ENCODE measurements at regions not wholly inside any gene's neighbourhood (a gene's known extent, or its start where the extent isn't known, plus 50 kb on each side); places are given as distances from the start of the nearest gene placed in this dataset.
"Not testable (repeated sequence)": the region's sequence is repeated elsewhere in the genome, so short reads cannot be mapped to it uniquely, and the experiment has no call there.

DNA sequence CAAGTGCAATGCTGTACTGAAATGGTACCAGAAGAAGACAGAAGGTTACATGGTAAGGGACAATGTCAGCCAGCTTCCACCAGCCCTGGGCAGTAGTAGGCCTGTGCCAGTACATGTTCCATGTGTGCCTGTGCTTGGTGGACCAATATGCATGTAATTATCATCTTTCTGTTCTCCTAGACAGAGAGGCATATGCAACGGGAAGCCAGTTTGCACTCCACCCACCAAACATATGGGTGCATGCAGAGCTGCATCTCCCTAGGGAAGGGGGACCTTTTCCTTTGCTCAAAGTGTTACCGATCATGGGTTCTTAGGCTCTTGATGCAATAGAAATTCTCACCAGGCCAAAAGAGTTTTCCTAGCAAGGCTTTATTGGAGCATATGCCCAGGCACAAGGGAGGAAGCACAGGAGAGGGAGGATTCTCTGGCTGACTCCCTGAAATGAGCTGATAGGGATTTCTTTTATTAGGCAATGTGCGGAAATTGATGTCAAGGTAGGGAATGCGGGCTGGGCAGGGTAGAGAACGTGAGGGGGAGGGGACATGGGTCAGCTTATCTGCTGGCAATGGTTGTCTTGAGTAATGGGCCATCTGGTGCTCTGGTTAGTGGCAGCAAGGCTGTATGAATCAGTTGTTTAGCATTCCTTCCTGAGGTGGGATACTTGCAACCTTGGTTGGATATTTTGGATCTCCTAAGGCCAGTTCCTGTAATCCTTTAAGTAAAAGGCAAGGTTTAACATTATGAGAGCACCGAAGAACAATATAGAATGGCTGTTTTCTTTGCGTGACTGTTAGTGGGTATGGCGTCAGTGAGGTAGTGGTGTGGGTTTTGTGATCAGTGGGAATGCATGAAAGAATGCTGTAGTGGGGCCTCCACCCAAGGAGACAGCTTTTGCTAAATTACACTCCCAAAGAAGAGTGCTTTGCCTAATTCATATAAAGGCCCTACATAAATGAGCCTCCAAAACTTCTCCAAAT lies 102.5 kb downstream of the CDRT15L2 start:
- POLR2A ChIA-PET (ENCODE audit: unreplicated experiment); H3F3A ChIP-seq (ENCODE audit: low read length, unreplicated experiment); CTCF ChIA-PET; H3K27ac ChIP-seq (ENCODE audit: low read length); H3K79me2 ChIP-seq (ENCODE audit: low read length); H3K9me2 ChIP-seq (replicated peaks; ENCODE audit: low read length); H3K4me1 ChIP-seq (ENCODE audit: insufficient read depth, low read length); H3K4me2 ChIP-seq (ENCODE audit: low read length); H2AFZ ChIP-seq (ENCODE audit: low read length); ATAC-seq; H4K20me1 ChIP-seq (ENCODE audit: low read length); H3K27me3 ChIP-seq (ENCODE audit: low read length); H3K9me3 ChIP-seq (ENCODE audit: low read length); DNase-seq; H3K4me3 ChIP-seq (ENCODE audit: low read length); intact Hi-C loops (cut with micrococcal nuclease); H3K9ac ChIP-seq (ENCODE audit: low read length); H3K36me3 ChIP-seq (ENCODE audit: low read depth, low read length); BruUV-seq (replicated peaks): not testable (repeated sequence)

DNA sequence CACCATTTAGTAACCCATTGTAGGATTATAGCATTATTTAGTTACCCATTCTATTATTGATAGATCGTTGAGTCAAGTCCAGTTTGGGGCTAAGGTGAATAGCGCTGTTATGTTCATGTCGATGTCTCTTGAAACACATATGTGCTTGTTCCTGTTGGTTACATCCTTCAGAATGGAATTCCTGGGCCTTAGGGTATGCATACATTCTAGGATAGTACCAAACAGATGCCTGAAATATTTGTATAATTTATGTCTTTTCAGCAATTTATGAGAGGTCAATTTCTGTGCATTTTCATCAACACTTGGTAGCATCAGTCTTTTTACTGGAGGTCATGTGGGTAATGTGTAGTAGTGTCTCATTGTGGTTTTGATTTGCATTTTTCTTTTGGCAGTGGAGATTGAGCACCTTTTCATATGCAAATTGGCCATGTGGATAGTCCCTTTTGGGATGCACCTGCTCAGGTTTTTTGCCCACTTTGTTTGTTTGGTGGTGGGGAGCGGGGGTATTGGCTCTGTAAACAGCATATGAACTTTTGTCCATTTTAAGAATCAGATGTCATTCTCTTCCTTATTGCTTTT lies 104.2 kb downstream of the CDRT15L2 start:
- H3K36me3 ChIP-seq (ENCODE audit: low read depth, low read length); intact Hi-C loops (cut with micrococcal nuclease); H3F3A ChIP-seq (ENCODE audit: low read length, unreplicated experiment); H3K4me2 ChIP-seq (ENCODE audit: low read length); H3K27me3 ChIP-seq (ENCODE audit: low read length); H2AFZ ChIP-seq (ENCODE audit: low read length); H3K27ac ChIP-seq (ENCODE audit: low read length); H3K9me3 ChIP-seq (ENCODE audit: low read length); POLR2A ChIA-PET (ENCODE audit: unreplicated experiment); H3K4me1 ChIP-seq (ENCODE audit: insufficient read depth, low read length); DNase-seq; CTCF ChIA-PET; H3K4me3 ChIP-seq (ENCODE audit: low read length); H3K9me2 ChIP-seq (replicated peaks; ENCODE audit: low read length); H4K20me1 ChIP-seq (ENCODE audit: low read length); H3K79me2 ChIP-seq (ENCODE audit: low read length); BruUV-seq (replicated peaks); H3K9ac ChIP-seq (ENCODE audit: low read length); ATAC-seq: not testable (repeated sequence)

DNA sequence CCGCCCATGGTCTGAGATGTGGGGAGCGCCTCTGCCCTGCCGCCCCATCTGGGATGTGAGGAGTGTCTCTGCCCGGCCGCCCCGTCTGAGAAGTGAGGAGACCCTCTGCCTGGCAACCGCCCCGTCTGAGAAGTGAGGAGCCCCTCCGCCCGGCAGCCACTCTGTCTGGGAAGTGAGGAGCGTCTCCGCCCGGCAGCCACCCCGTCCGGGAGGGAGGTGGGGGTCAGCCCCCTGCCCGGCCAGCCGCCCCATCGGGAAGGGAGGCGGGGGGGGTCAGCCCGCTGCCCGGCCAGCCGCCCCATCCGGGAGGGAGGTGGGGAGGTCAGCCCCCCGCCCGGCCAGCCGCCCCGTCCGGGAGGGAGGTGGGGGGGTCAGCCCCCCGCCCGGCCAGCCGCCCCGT lies 105.5 kb downstream of the CDRT15L2 start:
- H3K4me3 ChIP-seq (ENCODE audit: low read length); CTCF ChIA-PET; H3K27ac ChIP-seq (ENCODE audit: low read length); H3K4me1 ChIP-seq (ENCODE audit: insufficient read depth, low read length); H3K9me3 ChIP-seq (ENCODE audit: low read length); POLR2A ChIA-PET (ENCODE audit: unreplicated experiment); H3K27me3 ChIP-seq (ENCODE audit: low read length); H3K9me2 ChIP-seq (replicated peaks; ENCODE audit: low read length); H2AFZ ChIP-seq (ENCODE audit: low read length); BruUV-seq (replicated peaks); H3K36me3 ChIP-seq (ENCODE audit: low read depth, low read length); ATAC-seq; DNase-seq; H3K79me2 ChIP-seq (ENCODE audit: low read length); H3K4me2 ChIP-seq (ENCODE audit: low read length); intact Hi-C loops (cut with micrococcal nuclease); H3K9ac ChIP-seq (ENCODE audit: low read length); H3F3A ChIP-seq (ENCODE audit: low read length, unreplicated experiment); H4K20me1 ChIP-seq (ENCODE audit: low read length): not testable (repeated sequence)

DNA sequence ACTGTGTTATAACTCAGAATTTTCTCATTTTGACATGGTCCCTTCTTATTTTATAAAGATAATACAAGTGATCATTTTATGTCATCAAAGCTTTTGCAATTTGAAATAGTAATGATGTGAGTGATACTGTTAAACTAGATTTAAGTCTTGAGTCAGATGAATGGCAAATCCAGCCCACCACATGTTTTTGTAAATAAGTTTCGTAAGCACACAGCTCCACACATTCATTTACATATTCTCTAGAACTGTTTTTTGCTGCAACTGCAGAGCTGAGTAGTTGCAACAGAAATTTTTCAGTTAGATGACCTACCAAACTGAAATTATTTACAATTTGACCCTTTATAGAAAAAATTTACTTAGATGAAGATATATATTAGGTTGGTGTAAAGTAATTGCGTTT lies 108.1 kb downstream of the CDRT15L2 start:
- H3F3A ChIP-seq (ENCODE audit: low read length, unreplicated experiment); H4K20me1 ChIP-seq (ENCODE audit: low read length); H3K9me3 ChIP-seq (ENCODE audit: low read length); H3K4me2 ChIP-seq (ENCODE audit: low read length); H3K27me3 ChIP-seq (ENCODE audit: low read length); POLR2A ChIA-PET (ENCODE audit: unreplicated experiment); BruUV-seq (replicated peaks); H3K9me2 ChIP-seq (replicated peaks; ENCODE audit: low read length); H3K9ac ChIP-seq (ENCODE audit: low read length); H3K4me1 ChIP-seq (ENCODE audit: insufficient read depth, low read length); ATAC-seq; H2AFZ ChIP-seq (ENCODE audit: low read length); H3K27ac ChIP-seq (ENCODE audit: low read length); H3K79me2 ChIP-seq (ENCODE audit: low read length); H3K36me3 ChIP-seq (ENCODE audit: low read depth, low read length); H3K4me3 ChIP-seq (ENCODE audit: low read length); DNase-seq; CTCF ChIA-PET; intact Hi-C loops (cut with micrococcal nuclease): not testable (repeated sequence)

DNA sequence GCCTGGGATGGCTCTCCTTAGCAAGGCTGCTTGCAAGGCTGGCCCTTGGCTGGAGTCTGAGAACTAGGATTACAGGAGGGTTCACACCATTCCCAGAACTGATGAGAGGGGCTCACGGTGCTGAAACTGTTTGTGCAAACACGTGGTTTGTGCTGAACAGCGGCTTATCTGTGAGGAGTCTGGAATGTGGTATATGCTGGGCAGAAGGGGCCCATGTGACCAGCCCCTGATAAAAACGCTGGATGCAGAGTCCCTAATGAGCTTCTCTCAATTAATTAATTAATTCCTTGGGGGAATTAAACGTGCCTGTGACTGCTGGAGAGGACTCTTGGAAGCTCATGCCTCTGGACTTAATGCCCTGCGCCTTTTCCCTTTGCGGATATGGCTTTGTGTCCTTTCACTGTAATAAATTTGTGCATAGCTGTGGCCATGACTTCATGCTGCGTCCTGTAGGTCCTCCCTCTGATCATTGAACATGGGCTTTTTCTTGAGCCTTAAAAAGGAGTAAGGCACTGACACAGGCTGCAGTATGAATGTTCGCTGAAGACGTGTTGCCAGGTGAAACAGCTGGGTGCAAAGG lies 109.7 kb downstream of the CDRT15L2 start:
- H3K36me3 ChIP-seq (ENCODE audit: low read depth, low read length); H3K79me2 ChIP-seq (ENCODE audit: low read length); H3K27ac ChIP-seq (ENCODE audit: low read length); H3K4me2 ChIP-seq (ENCODE audit: low read length); H3K4me3 ChIP-seq (ENCODE audit: low read length); POLR2A ChIA-PET (ENCODE audit: unreplicated experiment); H3K9me2 ChIP-seq (replicated peaks; ENCODE audit: low read length); H4K20me1 ChIP-seq (ENCODE audit: low read length); BruUV-seq (replicated peaks); H3K4me1 ChIP-seq (ENCODE audit: insufficient read depth, low read length); H3K27me3 ChIP-seq (ENCODE audit: low read length); H3K9ac ChIP-seq (ENCODE audit: low read length); H3K9me3 ChIP-seq (ENCODE audit: low read length); DNase-seq; ATAC-seq; H2AFZ ChIP-seq (ENCODE audit: low read length); intact Hi-C loops (cut with micrococcal nuclease); CTCF ChIA-PET; H3F3A ChIP-seq (ENCODE audit: low read length, unreplicated experiment): not testable (repeated sequence)

DNA sequence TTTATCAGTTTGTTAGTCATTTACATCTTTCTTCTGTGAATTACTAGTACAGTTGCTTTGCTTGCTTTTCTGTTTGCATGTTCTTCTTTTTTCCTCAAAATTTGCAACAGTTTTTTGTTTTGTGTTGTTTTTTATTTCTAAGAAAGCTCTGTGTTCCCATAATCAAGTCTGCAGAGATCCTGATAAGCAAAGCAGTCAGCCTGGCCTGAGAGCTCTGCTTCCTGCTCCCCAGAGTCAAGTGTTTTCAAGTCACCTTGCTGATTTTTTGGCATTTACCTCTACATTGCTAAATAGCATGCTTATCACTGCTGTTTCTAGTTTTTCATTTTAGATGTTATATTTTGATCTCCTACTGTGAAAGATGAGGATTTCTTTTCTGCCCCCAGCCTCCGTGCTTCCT lies 113.2 kb downstream of the CDRT15L2 start:
- intact Hi-C loops (cut with micrococcal nuclease); ATAC-seq: not testable (repeated sequence)

More for the DNA sequence above, 113.2 kb downstream of the CDRT15L2 start:
- H3K9me2 ChIP-seq (replicated peaks; ENCODE audit: low read length); H3K9ac ChIP-seq (ENCODE audit: low read length); H3K79me2 ChIP-seq (ENCODE audit: low read length); H3K27ac ChIP-seq (ENCODE audit: low read length); H3K4me2 ChIP-seq (ENCODE audit: low read length); H3K27me3 ChIP-seq (ENCODE audit: low read length); BruUV-seq (replicated peaks); H3K4me3 ChIP-seq (ENCODE audit: low read length); H3K36me3 ChIP-seq (ENCODE audit: low read depth, low read length); POLR2A ChIA-PET (ENCODE audit: unreplicated experiment); H3F3A ChIP-seq (ENCODE audit: low read length, unreplicated experiment); H3K9me3 ChIP-seq (ENCODE audit: low read length); H4K20me1 ChIP-seq (ENCODE audit: low read length); H3K4me1 ChIP-seq (ENCODE audit: insufficient read depth, low read length); H2AFZ ChIP-seq (ENCODE audit: low read length); CTCF ChIA-PET: not testable (repeated sequence)
- peak; percentile 0 for DNase-seq
